Esophagus muscularis mucosa (tissue), 3 donors: ENCODE measurements at regions not wholly inside any gene's neighbourhood (a gene's known extent, or its start where the extent isn't known, plus 50 kb on each side); places are given as distances from the start of the nearest gene placed in this dataset.

Source experiments
- POLR2AphosphoS5 ChIP-seq, 2 donors: sonication (generic); formaldehyde crosslinking; IDR thresholded peaks; one replicate each; pipeline ENCODE4 v1.6.1; 2017; ENCODE audit warnings: antibody characterized with exemption in 2 of 2
- TF ChIP-seq, protein P1 (sequence below), 3 experiments: fragments of 200-600 bp in 2 of 3; fragments of 450-650 bp in 1 of 3; sonication (generic) in 2 of 3; IDR thresholded peaks; one replicate each; pipeline ENCODE4 v1.5.1; 2017 to 2019; ENCODE audit warnings: antibody characterized with exemption in 3 of 3, mild to moderate bottlenecking in 2 of 3, moderate library complexity in 1 of 3

DNA sequence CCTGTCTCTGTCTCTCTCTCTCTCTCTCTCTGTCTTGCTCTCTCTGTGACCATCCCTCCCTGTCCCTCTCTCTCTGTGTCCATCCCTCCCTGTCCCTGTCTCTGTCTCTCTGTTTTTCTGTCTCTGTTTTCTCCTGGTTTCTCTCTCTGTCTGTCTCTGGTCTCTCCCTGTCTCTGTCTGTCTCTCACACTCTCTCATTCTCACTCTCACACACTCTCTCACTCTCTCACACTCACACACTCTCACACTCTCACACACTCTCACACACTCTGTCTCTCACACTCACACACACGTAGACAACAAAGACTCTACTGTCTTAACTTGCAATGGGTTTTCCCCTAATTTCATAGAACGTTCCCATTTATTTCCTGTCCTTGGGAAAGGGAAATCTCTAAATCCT is 299.5 kb downstream of the FOXL1 start:
- TF ChIP-seq, protein P1, sequence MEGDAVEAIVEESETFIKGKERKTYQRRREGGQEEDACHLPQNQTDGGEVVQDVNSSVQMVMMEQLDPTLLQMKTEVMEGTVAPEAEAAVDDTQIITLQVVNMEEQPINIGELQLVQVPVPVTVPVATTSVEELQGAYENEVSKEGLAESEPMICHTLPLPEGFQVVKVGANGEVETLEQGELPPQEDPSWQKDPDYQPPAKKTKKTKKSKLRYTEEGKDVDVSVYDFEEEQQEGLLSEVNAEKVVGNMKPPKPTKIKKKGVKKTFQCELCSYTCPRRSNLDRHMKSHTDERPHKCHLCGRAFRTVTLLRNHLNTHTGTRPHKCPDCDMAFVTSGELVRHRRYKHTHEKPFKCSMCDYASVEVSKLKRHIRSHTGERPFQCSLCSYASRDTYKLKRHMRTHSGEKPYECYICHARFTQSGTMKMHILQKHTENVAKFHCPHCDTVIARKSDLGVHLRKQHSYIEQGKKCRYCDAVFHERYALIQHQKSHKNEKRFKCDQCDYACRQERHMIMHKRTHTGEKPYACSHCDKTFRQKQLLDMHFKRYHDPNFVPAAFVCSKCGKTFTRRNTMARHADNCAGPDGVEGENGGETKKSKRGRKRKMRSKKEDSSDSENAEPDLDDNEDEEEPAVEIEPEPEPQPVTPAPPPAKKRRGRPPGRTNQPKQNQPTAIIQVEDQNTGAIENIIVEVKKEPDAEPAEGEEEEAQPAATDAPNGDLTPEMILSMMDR (IDR thresholded peaks at IDR 0.05), result no peak
- TF ChIP-seq POLR2AphosphoS5 (IDR thresholded peaks at IDR 0.05), result no peak
